Keratinocyte (primary cell): ENCODE measurements at regions not wholly inside any gene's neighbourhood (a gene's known extent, or its start where the extent isn't known, plus 50 kb on each side); places are given as distances from the start of the nearest gene placed in this dataset.

Source experiments
- CTCF ChIP-seq, 3 experiments: IDR thresholded peaks in 1 of 3; conservative IDR thresholded peaks in 1 of 3; optimal IDR thresholded peaks in 1 of 3; 2 replicates in 2 of 3; 3 replicates in 1 of 3; pipeline versions ENCODE3 to v1.5.1; 2011; ENCODE audit warnings: low read length in 3 of 3, mild to moderate bottlenecking in 3 of 3, moderate library complexity in 2 of 3, control low read depth in 1 of 3, inconsistent platforms in 1 of 3; ENCODE audit not compliant: insufficient read depth in 2 of 3; ENCODE audit errors: extremely low read depth in 1 of 3
- EZH2 ChIP-seq: IDR thresholded peaks from one replicate; pipeline ENCODE4 v1.6.1; 2012; ENCODE audit warnings: inconsistent platforms, mild to moderate bottlenecking, low read length, moderate library complexity

- TF ChIP-seq EZH2: no peak
- TF ChIP-seq CTCF (optimal IDR thresholded peaks at IDR 0.05 in 1 of 3, IDR thresholded peaks at IDR 0.05 in 1 of 3, conservative IDR thresholded peaks at IDR 0.05 in 1 of 3; ENCODE audit: extremely low read depth in 1 of 3, insufficient read depth in 2 of 3, low read length in 3 of 3): no peak
Observed at GRCh38 chr14:98752660-98753059, 519.3 kb downstream of the BCL11B start.
